Liver (tissue), 3 donors: ENCODE measurements at regions not wholly inside any gene's neighbourhood (a gene's known extent, or its start where the extent isn't known, plus 50 kb on each side); places are given as distances from the start of the nearest gene placed in this dataset.

Experiments used
- ATF3 ChIP-seq: IDR thresholded peaks from 2 replicates; pipeline ENCODE4 v1.6.1; 2016; ENCODE audit warnings: antibody characterized with exemption
- GABPA ChIP-seq, 2 donors: IDR thresholded peaks in 1 of 2; conservative IDR thresholded peaks in 1 of 2; 2 replicates each; pipeline ENCODE4 v1.6.1; 2016; ENCODE audit warnings: antibody characterized with exemption in 2 of 2, mild to moderate bottlenecking in 1 of 2, moderate library complexity in 1 of 2
- JUND ChIP-seq, 2 donors: IDR thresholded peaks; 2 replicates each; pipeline ENCODE4 v1.6.1; 2016; ENCODE audit warnings: antibody characterized with exemption in 2 of 2
- TF ChIP-seq, protein P1 (sequence below): fragments of 150-350 bp; IDR thresholded peaks from 2 replicates; pipeline ENCODE4 v1.5.1; 2017; ENCODE audit warnings: improper control_type of control experiment, low read depth, low read length; ENCODE audit not compliant: missing input control
- donor health status: healthy.
- donor health status: healthy.

GRCh38 chr4:66602622-66603021 is 932.3 kb upstream of the EPHA5 start:
- TF ChIP-seq GABPA (IDR thresholded peaks at IDR 0.05 in 1 of 2, conservative IDR thresholded peaks at IDR 0.05 in 1 of 2) (no peak), ATF3 (no peak), JUND (IDR thresholded peaks at IDR 0.05) (no peak)
- TF ChIP-seq, protein P1, sequence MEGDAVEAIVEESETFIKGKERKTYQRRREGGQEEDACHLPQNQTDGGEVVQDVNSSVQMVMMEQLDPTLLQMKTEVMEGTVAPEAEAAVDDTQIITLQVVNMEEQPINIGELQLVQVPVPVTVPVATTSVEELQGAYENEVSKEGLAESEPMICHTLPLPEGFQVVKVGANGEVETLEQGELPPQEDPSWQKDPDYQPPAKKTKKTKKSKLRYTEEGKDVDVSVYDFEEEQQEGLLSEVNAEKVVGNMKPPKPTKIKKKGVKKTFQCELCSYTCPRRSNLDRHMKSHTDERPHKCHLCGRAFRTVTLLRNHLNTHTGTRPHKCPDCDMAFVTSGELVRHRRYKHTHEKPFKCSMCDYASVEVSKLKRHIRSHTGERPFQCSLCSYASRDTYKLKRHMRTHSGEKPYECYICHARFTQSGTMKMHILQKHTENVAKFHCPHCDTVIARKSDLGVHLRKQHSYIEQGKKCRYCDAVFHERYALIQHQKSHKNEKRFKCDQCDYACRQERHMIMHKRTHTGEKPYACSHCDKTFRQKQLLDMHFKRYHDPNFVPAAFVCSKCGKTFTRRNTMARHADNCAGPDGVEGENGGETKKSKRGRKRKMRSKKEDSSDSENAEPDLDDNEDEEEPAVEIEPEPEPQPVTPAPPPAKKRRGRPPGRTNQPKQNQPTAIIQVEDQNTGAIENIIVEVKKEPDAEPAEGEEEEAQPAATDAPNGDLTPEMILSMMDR: no peak
